ENCODE measurements at regions not wholly inside any gene's neighbourhood (a gene's known extent, or its start where the extent isn't known, plus 50 kb on each side); places are given as distances from the start of the nearest gene placed in this dataset.

DNA sequence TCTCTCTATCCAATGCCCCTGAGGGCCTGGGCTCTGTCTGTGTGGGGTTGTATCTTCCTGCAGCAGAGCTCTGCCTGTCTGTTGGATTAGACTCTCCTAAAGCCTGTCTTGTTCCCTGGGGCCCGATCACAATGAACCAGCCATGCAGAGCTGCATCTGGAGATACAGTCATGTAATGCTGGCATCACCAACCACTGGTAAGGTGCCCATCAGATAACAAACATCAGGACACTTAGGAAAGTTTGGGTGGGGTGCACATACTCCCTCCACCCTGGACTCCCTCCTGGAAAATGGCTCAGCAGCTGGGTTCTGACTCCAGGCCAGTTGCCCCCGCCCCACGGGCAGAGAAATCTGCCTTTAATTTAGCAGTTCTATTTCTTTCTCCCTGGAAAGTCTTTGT, 61.3 kb upstream of the BRD7 start:
- Mint-ChIP-seq H3K4me1 (no peaks in the 10 kb centered on the region), H3K4me3 (no peak overlapping the region), H3K36me3 (no peaks in the 10 kb centered on the region), H3K27me3 (ENCODE audit: low read depth in 3 of 3) (peaks cover 1 to 11% (median 8%) of the 10 kb centered on the region in 3 donors), H3K9me3 (peaks cover 0 to 2% (median 0%) of the 10 kb centered on the region in 7 donors), H3K27ac (no peak overlapping the region)
- TF ChIP-seq, protein P1, sequence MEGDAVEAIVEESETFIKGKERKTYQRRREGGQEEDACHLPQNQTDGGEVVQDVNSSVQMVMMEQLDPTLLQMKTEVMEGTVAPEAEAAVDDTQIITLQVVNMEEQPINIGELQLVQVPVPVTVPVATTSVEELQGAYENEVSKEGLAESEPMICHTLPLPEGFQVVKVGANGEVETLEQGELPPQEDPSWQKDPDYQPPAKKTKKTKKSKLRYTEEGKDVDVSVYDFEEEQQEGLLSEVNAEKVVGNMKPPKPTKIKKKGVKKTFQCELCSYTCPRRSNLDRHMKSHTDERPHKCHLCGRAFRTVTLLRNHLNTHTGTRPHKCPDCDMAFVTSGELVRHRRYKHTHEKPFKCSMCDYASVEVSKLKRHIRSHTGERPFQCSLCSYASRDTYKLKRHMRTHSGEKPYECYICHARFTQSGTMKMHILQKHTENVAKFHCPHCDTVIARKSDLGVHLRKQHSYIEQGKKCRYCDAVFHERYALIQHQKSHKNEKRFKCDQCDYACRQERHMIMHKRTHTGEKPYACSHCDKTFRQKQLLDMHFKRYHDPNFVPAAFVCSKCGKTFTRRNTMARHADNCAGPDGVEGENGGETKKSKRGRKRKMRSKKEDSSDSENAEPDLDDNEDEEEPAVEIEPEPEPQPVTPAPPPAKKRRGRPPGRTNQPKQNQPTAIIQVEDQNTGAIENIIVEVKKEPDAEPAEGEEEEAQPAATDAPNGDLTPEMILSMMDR (IDR thresholded peaks at IDR 0.05) = no peak
- no peaks in the 10 kb centered on the region for H3K4me1 ChIP-seq (ENCODE audit: control insufficient read depth in 1 of 2, insufficient read depth in 2 of 2, low read length in 2 of 2)
- H3K36me3 ChIP-seq (replicated peaks in 1 of 2; ENCODE audit: control insufficient read depth in 1 of 2, insufficient read depth in 2 of 2, low read length in 2 of 2) = no peaks in the 10 kb centered on the region
- H3K27me3 ChIP-seq (ENCODE audit: control insufficient read depth in 2 of 2, insufficient read depth in 2 of 2, low read length in 2 of 2) = peaks cover 0 to 5% of the 10 kb centered on the region in 2 donors
- H3K27ac ChIP-seq (ENCODE audit: low read depth in 1 of 2, low read length in 2 of 2) = no peak overlapping the region
- intact Hi-C loops (cut with micrococcal nuclease) = no loop called here
- WGBS (ENCODE audit: insufficient coverage) = 100% methylated on average over 1 of the region's 3 CpGs
- no peak overlapping the region for H2AFZ ChIP-seq (ENCODE audit: insufficient read depth, low read depth, low read length, poor library complexity, severe bottlenecking)
- no peak overlapping the region for H3K9ac ChIP-seq (ENCODE audit: insufficient read depth, low read length, poor library complexity, severe bottlenecking)
- H3K79me2 ChIP-seq (ENCODE audit: insufficient read depth, low read length) = no peaks in the 10 kb centered on the region
- H3K4me3 ChIP-seq (replicated peaks in 1 of 3; ENCODE audit: low read depth in 2 of 3, low read length in 3 of 3) = no peak overlapping the region
- DNase-seq = no peak
- no peaks in the 10 kb centered on the region for H3K9me3 ChIP-seq (replicated peaks in 1 of 2; ENCODE audit: control insufficient read depth in 1 of 2, insufficient read depth in 1 of 2, low read length in 2 of 2)
- H4K20me1 ChIP-seq (ENCODE audit: insufficient read depth, low read length) = no peaks in the 10 kb centered on the region
- H3K4me2 ChIP-seq (replicated peaks; ENCODE audit: extremely low read depth, low read length, poor library complexity, severe bottlenecking) = no peak overlapping the region

DNA sequence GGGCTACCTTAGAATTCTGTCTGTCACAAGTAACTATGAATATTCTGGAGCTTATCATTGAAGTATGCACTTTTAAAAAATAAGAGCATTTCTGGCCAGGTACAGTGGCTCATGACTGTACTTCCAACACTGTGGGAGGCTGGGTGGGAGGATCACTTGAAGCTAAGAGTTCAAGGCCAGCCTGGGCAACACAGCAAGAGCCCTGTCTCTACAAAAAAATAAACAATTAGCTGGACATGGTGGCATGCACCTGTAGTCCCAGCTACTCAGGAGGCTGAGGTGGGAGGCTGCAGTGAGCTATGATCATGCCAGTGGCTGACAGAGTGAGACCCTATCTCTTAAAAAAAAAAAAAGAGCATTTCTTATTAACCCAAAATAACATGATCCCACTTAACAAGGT, 60.0 kb upstream of the BRD7 start:
- no peak overlapping the region for H3K4me3 Mint-ChIP-seq
- intact Hi-C loops (cut with micrococcal nuclease) = no loop called here
- peaks cover 0 to 5% of the 10 kb centered on the region in 2 donors for H3K27me3 ChIP-seq (ENCODE audit: control insufficient read depth in 2 of 2, insufficient read depth in 2 of 2, low read length in 2 of 2)
- no peaks in the 10 kb centered on the region for H4K20me1 ChIP-seq (ENCODE audit: insufficient read depth, low read length)
- TF ChIP-seq, protein P1 (IDR thresholded peaks at IDR 0.05) = no peak
- no peaks in the 10 kb centered on the region for H3K4me1 ChIP-seq (ENCODE audit: control insufficient read depth in 1 of 2, insufficient read depth in 2 of 2, low read length in 2 of 2)
- H3K9me3 Mint-ChIP-seq = peaks cover 0 to 2% (median 0%) of the 10 kb centered on the region in 7 donors
- DNase-seq = no peak
- no peaks in the 10 kb centered on the region for H3K9me3 ChIP-seq (replicated peaks in 1 of 2; ENCODE audit: control insufficient read depth in 1 of 2, insufficient read depth in 1 of 2, low read length in 2 of 2)
- H3K27ac Mint-ChIP-seq = no peak overlapping the region
- no peak overlapping the region for H3K9ac ChIP-seq (ENCODE audit: insufficient read depth, low read length, poor library complexity, severe bottlenecking)
- no peak overlapping the region for H2AFZ ChIP-seq (ENCODE audit: insufficient read depth, low read depth, low read length, poor library complexity, severe bottlenecking)
- H3K79me2 ChIP-seq (ENCODE audit: insufficient read depth, low read length) = no peaks in the 10 kb centered on the region
- no peaks in the 10 kb centered on the region for H3K36me3 Mint-ChIP-seq
- no peak overlapping the region for H3K4me2 ChIP-seq (replicated peaks; ENCODE audit: extremely low read depth, low read length, poor library complexity, severe bottlenecking)
- no peaks in the 10 kb centered on the region for H3K4me1 Mint-ChIP-seq
- no peak overlapping the region for H3K27ac ChIP-seq (ENCODE audit: low read depth in 1 of 2, low read length in 2 of 2)
- no peak overlapping the region for H3K4me3 ChIP-seq (replicated peaks in 1 of 3; ENCODE audit: low read depth in 2 of 3, low read length in 3 of 3)
- peaks cover 1 to 9% (median 8%) of the 10 kb centered on the region in 3 donors for H3K27me3 Mint-ChIP-seq (ENCODE audit: low read depth in 3 of 3)
- H3K36me3 ChIP-seq (replicated peaks in 1 of 2; ENCODE audit: control insufficient read depth in 1 of 2, insufficient read depth in 2 of 2, low read length in 2 of 2) = no peaks in the 10 kb centered on the region

All from CD14-positive monocyte (primary cell).